Amygdala (tissue), 56 donors: ENCODE measurements at regions not wholly inside any gene's neighbourhood (a gene's known extent, or its start where the extent isn't known, plus 50 kb on each side); places are given as distances from the start of the nearest gene placed in this dataset.
A peak's percentile ranks its signal among the peaks of the same experiment; 100 is the strongest.
"Not testable (repeated sequence)": the region's sequence is repeated elsewhere in the genome, so short reads cannot be mapped to it uniquely, and the experiment has no call there.

Experiments
- DNase-seq, 56 donors: peaks; one replicate each; lab custom pipeline; 2025; lab: John Stamatoyannopoulos, UW

DNA sequence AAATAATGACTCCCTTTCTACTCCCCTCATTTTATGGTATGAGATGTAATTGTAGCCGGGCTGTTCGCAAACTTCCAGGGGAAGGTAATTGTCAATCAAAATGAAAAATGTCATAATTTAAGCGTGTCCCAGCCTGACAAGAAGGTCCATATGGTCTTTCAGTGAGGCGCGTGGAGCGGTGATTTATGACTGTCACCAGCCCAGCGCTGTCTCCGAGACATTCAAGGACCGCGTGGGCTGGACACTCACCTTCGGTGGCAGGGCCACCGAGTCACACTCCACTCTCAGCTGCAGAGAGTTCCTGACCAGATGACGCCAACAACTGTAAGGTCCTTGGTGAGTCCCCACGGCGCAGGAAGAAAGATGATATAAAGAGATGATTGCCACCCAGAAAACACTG, 157.7 kb upstream of the TNRC6C start:
- no peak for DNase-seq

- peak in 1 of 56 donors; percentile 21 for DNase-seq
Observed at GRCh38 chr17:77801545-77802332, 156.8 kb upstream of the TNRC6C start.

DNA sequence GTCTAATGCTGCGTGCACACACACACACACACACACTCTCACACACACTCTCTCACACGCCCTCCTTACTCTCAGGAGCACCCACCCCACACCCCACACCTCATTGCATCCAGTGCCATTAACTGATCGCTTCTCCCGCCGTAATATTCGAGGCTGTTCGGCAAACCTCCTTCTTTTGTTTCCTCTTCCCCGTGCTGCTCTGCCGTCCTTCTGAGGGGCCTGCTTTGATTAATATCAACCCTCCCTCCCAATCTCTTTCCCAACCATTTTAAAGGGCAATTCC, 156.2 kb upstream of the TNRC6C start:
- peak in 3 of 56 donors; percentile 13 to 39 (median 35) for DNase-seq

DNA sequence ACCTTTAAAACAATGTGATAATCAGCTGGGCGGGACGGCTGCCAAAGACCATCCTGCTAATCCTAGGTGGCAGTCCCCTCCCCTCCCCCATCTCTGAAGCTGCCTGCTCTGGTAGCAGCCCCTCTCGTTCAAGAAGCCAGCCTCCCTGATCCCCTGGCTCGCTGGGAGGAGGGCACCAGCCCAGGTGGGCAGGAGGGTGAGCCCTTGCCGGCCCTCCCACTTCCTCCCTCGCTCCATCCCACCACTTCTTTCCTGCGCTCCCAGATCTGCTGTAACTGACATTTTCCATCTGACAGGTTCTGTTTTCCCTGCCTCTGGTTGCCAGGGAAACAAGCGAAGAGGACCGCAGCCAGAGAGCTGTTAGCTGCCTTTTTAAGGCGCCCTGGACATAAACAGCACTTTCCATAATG, 155.7 kb upstream of the TNRC6C start:
- DNase-seq = peak in 28 of 56 donors; percentile 9 to 71 (median 36)

- no peak for DNase-seq
Observed at GRCh38 chr17:77803726-77804125, 154.8 kb upstream of the TNRC6C start.

DNA sequence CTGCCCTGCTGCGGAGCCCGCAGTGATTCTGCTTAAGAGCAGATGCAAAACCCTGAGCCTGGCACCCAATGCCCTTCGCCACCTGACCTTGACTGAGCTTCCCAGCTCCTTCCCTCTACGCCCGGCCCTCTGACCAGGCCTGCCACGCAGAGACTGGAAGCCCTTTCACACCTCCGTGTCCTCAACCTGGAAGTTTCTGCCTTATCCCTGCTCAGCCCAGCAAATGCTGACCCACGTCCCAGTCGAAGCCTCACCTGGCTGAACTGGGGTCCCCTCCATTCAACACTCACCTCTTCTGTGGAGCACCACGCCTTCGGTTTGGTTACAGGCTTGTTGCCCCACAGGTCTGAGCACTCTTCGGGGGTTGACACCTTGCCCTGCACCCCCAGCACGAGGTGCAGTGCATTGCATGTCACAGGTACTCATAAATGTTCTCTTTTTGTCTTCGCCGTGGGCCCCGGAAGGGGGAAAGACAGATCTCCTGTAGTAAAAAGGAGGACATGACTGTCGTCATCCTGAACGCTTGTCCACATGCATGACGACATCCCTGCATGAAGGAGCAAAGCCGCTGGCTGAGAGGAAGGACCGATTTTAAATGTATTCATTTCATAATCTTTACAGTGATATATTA, 153.6 kb upstream of the TNRC6C start:
- no peak for DNase-seq

- not testable (repeated sequence) for DNase-seq
Observed at GRCh38 chr17:77805970-77806369, 152.5 kb upstream of the TNRC6C start.

- DNase-seq = no peak
Observed at GRCh38 chr17:77807051-77807745, 151.3 kb upstream of the TNRC6C start.

DNA sequence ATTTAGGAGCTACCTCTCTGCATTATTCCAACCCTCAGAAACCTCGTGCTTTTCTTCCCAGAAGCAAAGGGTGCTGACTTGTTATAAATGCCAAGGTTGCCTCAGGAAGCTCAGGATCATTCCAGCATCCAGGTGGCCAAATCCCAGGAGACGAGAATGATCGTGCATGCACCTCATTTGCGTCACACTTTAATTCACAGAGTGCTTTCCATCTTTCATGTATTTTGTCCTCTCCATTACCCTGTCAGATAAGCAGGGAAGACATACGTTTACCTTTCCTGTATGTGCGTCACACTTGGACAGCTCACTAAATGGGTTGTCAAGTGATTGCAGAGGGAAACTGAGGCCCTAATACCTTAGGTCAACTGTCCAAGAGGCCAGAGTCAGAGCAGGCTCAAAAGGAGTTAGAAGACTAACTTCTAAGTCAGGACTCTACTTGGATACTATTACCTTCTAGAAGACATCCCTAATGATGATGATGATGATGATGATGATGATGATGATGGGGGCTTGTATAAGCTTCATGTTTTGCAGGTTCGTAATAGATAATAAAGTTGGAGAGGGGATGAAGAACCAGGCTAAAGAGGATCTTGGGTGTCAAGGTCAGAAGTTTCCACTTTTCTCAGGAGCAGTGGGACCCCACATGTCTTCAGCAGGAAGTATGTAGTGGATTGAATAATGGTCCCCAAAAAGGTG, 150.6 kb upstream of the TNRC6C start:
- DNase-seq = no peak

DNA sequence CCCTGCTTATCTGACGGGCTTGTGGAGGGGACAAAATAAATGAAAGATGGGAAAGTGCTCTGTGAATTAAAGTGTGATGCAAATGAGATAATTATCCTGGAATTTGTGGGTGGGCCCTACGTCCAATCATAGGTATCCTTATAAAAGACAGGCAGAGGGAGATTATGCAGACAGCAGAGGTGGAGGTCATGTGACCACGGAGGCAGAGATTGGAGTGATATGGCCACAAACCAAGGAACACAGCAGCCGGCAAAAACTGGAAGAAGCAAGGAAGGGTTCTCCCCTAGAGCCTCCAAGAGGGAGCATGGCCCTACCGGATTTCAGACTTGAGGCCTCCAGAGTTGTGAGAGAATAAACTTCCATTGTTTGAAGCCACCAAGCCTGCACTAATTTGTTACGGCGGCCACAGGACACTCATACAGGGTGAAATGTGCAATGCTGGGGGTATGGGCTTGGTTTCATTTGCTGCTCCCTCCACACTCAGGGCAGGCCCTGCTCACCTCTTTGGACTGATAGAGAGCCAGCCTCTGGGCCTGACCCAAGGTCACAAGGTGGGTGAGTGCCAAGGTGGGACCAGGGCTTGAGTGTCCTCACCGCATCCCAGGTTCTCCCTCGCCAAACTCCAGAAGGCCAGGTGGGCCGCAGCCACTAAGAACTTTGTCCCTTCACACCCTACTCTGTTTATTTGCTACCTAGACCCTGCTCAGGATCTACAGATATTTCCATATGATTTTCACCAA, 149.6 kb upstream of the TNRC6C start:
- DNase-seq = no peak

- no peak for DNase-seq
Observed at GRCh38 chr17:77809814-77810213, 148.7 kb upstream of the TNRC6C start.

DNA sequence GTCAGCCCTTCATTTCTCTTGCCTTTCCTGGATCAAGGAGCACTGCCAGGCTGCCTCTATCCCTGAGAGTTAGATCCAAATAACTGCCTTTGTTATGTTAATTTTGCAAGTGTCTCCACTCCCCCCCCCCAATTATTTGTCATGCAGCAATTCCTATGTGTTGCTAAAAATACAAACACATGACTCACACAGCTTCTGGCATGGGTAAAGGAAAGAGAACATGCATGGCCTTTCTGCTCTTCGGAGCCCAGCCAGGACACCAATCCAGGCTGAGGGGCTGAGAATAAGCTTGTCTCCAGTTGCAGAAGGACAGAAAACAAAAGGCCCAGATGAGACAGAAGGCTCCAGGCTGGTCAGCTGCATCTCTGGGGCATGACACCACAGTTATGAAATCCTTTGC, 148.0 kb upstream of the TNRC6C start:
- DNase-seq = peak in 2 of 56 donors; percentile 7 to 51

- no peak for DNase-seq
Observed at GRCh38 chr17:77811521-77811920, 147.0 kb upstream of the TNRC6C start.

GRCh38 chr17:77814091-77814772, 144.3 kb upstream of the TNRC6C start:
- no peak for DNase-seq

GRCh38 chr17:77815127-77815905, 143.2 kb upstream of the TNRC6C start:
- DNase-seq = no peak

GRCh38 chr17:77817953-77818352, 140.6 kb upstream of the TNRC6C start:
- no peak for DNase-seq

DNA sequence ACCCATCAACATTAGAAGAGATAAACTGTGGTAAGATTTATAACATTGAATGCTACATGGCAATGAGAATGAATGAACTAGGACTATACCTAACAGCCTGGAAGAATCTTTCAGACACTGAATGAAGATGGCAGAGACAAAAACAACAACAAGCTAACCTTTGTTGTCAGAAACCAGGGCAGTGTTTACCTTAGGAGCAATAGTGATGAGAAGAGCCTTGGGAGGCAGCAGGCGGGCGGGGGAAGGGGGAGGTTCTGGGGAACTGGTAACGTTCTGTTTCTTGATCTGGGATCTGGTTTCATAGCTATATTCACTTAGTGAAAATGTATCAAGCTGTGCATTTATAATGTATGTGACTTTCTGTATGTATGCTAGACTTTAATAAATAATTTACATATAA, 139.0 kb upstream of the TNRC6C start:
- no peak for DNase-seq

GRCh38 chr17:77821114-77821513, 137.4 kb upstream of the TNRC6C start:
- DNase-seq = peak in 2 of 56 donors; percentile 8 to 15
